H9 (cell line): ENCODE measurements at regions not wholly inside any gene's neighbourhood (a gene's known extent, or its start where the extent isn't known, plus 50 kb on each side); places are given as distances from the start of the nearest gene placed in this dataset.

Experiments
- DNase-seq: peaks from one replicate; pipeline ENCODE4 v3.0.0-alpha.2; 2017
- H2AFZ ChIP-seq: one replicate; pipeline ENCODE4 v1.6.1; 2013; ENCODE audit warnings: mild to moderate bottlenecking, low read length, control low read depth, moderate library complexity
- H2AK5ac ChIP-seq: 2 replicates; pipeline ENCODE4 v1.6.1; 2013; ENCODE audit warnings: low read length, control low read depth, mixed read lengths; ENCODE audit not compliant: insufficient read length
- H2BK120ac ChIP-seq: one replicate; pipeline ENCODE4 v1.6.1; 2013; ENCODE audit warnings: low read depth, mild to moderate bottlenecking, low read length, control low read depth, inconsistent platforms; ENCODE audit not compliant: poor library complexity, severe bottlenecking
- H2BK12ac ChIP-seq: 2 replicates; pipeline ENCODE4 v1.6.1; 2013; ENCODE audit warnings: low read length, control low read depth, mixed read lengths, low read depth; ENCODE audit not compliant: insufficient read length
- H2BK15ac ChIP-seq: 2 replicates; pipeline ENCODE4 v1.6.1; 2013; ENCODE audit warnings: low read depth, low read length, control low read depth
- H2BK20ac ChIP-seq: one replicate; pipeline ENCODE4 v1.6.1; 2013; ENCODE audit warnings: low read depth, mild to moderate bottlenecking, low read length, control low read depth, inconsistent platforms; ENCODE audit not compliant: poor library complexity, severe bottlenecking
- H2BK5ac ChIP-seq: 2 replicates; pipeline ENCODE4 v1.6.1; 2013; ENCODE audit warnings: low read length, control low read depth, mixed read lengths; ENCODE audit not compliant: insufficient read length
- H3K14ac ChIP-seq: 2 replicates; pipeline ENCODE4 v1.6.1; 2013; ENCODE audit warnings: low read length, control low read depth; ENCODE audit not compliant: insufficient read depth
- H3K18ac ChIP-seq: 2 replicates; pipeline ENCODE4 v1.6.1; 2013; ENCODE audit warnings: low read depth, mild to moderate bottlenecking, mixed read lengths, low read length, control low read depth; ENCODE audit not compliant: insufficient read length
- H3K23ac ChIP-seq: 2 replicates; pipeline ENCODE4 v1.6.1; 2013; ENCODE audit warnings: low read length, control low read depth, mixed read lengths, low read depth; ENCODE audit not compliant: insufficient read length
- H3K23me2 ChIP-seq: 2 replicates; pipeline ENCODE4 v1.6.1; 2013; ENCODE audit warnings: low read depth, mild to moderate bottlenecking, mixed read lengths, low read length, control low read depth; ENCODE audit not compliant: insufficient read length, poor library complexity, severe bottlenecking
- H3K27ac ChIP-seq: 2 replicates; pipeline ENCODE4 v1.5.1; 2013; ENCODE audit warnings: low read length, control low read depth, mixed read lengths, low read depth; ENCODE audit not compliant: insufficient read length
- H3K27me3 ChIP-seq: 2 replicates; pipeline ENCODE4 v1.6.1; 2013; ENCODE audit warnings: low read length, control low read depth, inconsistent platforms; ENCODE audit not compliant: insufficient read depth
- H3K4ac ChIP-seq: 2 replicates; pipeline ENCODE4 v1.6.1; 2013; ENCODE audit warnings: low read depth, mild to moderate bottlenecking, control low read depth, inconsistent platforms, low read length, moderate library complexity
- H3K4me1 ChIP-seq: 2 replicates; pipeline ENCODE4 v1.6.1; 2013; ENCODE audit warnings: low read length, control low read depth, inconsistent platforms; ENCODE audit not compliant: insufficient read depth
- H3K4me2 ChIP-seq: 2 replicates; pipeline ENCODE4 v1.6.1; 2013; ENCODE audit warnings: low read length, control low read depth, mixed read lengths; ENCODE audit not compliant: insufficient read length, insufficient read depth
- H3K56ac ChIP-seq: 2 replicates; pipeline ENCODE4 v1.6.1; 2013; ENCODE audit warnings: low read depth, mild to moderate bottlenecking, mixed read lengths, low read length, control low read depth; ENCODE audit not compliant: insufficient read length
- H3K79me1 ChIP-seq: 2 replicates; pipeline ENCODE4 v1.6.1; 2013; ENCODE audit warnings: low read depth, mild to moderate bottlenecking, moderate library complexity, low read length, control low read depth, inconsistent platforms; ENCODE audit not compliant: insufficient read depth, poor library complexity, severe bottlenecking
- H3K79me2 ChIP-seq: 2 replicates; pipeline ENCODE4 v1.6.1; 2013; ENCODE audit warnings: low read length, control low read depth, inconsistent platforms; ENCODE audit not compliant: insufficient read depth
- H3K9ac ChIP-seq: 2 replicates; pipeline ENCODE4 v1.6.1; 2013; ENCODE audit warnings: low read length, control low read depth, mixed read lengths; ENCODE audit not compliant: insufficient read length; ENCODE audit errors: extremely low read depth
- H3K9me3 ChIP-seq: one replicate; pipeline ENCODE4 v1.6.1; 2013; ENCODE audit warnings: low read depth, low read length, inconsistent platforms; ENCODE audit not compliant: control insufficient read depth
- H3T11ph ChIP-seq: one replicate; pipeline ENCODE4 v1.6.1; 2013; ENCODE audit warnings: mild to moderate bottlenecking, low read length, control low read depth, inconsistent platforms
- H4K20me1 ChIP-seq: one replicate; pipeline ENCODE4 v1.6.1; 2013; ENCODE audit not compliant: control insufficient read depth, insufficient read length, insufficient read depth
- H4K5ac ChIP-seq: 2 replicates; pipeline ENCODE4 v1.6.1; 2013; ENCODE audit warnings: low read depth, mild to moderate bottlenecking, mixed read lengths, low read length, control low read depth; ENCODE audit not compliant: insufficient read length
- H4K8ac ChIP-seq: replicated peaks from 2 replicates; pipeline ENCODE4 v1.6.1; 2013; ENCODE audit warnings: low read length, control low read depth, mixed read lengths, low read depth; ENCODE audit not compliant: insufficient read length
- H4K91ac ChIP-seq: 2 replicates; pipeline ENCODE4 v1.6.1; 2013; ENCODE audit warnings: low read depth, mild to moderate bottlenecking, moderate library complexity, mixed read lengths, low read length, control low read depth; ENCODE audit not compliant: insufficient read length
- H3K27ac Mint-ChIP-seq, 3 experiments: 2 replicates in 2 of 3; 3 replicates in 1 of 3; pipeline ENCODE4 v1.8.0; 2020 to 2021; ENCODE audit warnings: mixed read lengths in 3 of 3, mild to moderate bottlenecking in 1 of 3, moderate library complexity in 1 of 3
- H3K27me3 Mint-ChIP-seq: 2 replicates; pipeline ENCODE4 v1.8.0; 2021; ENCODE audit warnings: low read depth, mild to moderate bottlenecking, moderate library complexity, mixed read lengths
- H3K36me3 Mint-ChIP-seq, 3 experiments: 2 replicates in 2 of 3; 3 replicates in 1 of 3; pipeline ENCODE4 v1.8.0; 2020 to 2021; ENCODE audit warnings: low read depth in 3 of 3, mixed read lengths in 3 of 3; ENCODE audit not compliant: insufficient read depth in 1 of 3
- H3K4me1 Mint-ChIP-seq, 2 experiments: 2 replicates each; pipeline ENCODE4 v1.8.0; 2020; ENCODE audit warnings: mixed read lengths in 2 of 2
- H3K4me3 Mint-ChIP-seq, 2 experiments: 2 replicates in 1 of 2; 3 replicates in 1 of 2; pipeline ENCODE4 v1.8.0; 2020 to 2021; ENCODE audit warnings: mild to moderate bottlenecking in 2 of 2, mixed read lengths in 2 of 2, moderate library complexity in 1 of 2
- H3K9me3 Mint-ChIP-seq, 2 experiments: 2 replicates in 1 of 2; 3 replicates in 1 of 2; pipeline ENCODE4 v1.8.0; 2020; ENCODE audit warnings: mild to moderate bottlenecking in 2 of 2, mixed read lengths in 2 of 2, moderate library complexity in 1 of 2
- TF ChIP-seq, protein P1 (sequence below): fragments of 200-600 bp; sonication (generic); conservative IDR thresholded peaks from 3 replicates; pipeline ENCODE4 v1.8.0; 2021; ENCODE audit warnings: antibody characterized with exemption, mild to moderate bottlenecking

DNA sequence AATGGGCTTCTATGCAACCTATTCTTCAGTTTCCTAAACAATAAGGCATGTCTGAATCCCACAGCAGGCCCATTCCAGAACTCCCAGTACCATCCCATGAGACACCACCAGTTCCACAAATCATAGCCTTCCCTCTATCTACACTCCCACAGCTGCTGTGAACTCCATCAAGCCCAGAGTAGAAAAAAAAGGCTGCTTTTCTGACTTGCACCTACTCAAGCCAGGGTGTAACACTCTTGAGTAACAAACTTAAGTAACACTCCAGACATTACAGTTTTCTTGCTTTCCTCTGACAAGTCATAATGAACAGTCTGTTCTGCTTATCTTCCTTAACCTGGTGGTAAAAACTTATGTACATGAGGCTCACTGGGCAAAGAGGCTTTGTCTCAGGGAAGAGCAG, 283.1 kb downstream of the NFKBIZ start:
- no peaks in the 10 kb centered on the region for H3K9me3 Mint-ChIP-seq

More for the DNA sequence above, 283.1 kb downstream of the NFKBIZ start:
- no peak overlapping the region for H3K27ac ChIP-seq
- no peak overlapping the region for H2BK120ac ChIP-seq
- H3K4me1 ChIP-seq, result no peaks in the 10 kb centered on the region
- Mint-ChIP-seq H3K27ac (no peak overlapping the region), H3K36me3 (no peaks in the 10 kb centered on the region), H3K4me3 (no peak overlapping the region), H3K27me3 (no peaks in the 10 kb centered on the region), H3K4me1 (no peaks in the 10 kb centered on the region; a peak in 1 of 4 replicates)
- H3T11ph ChIP-seq, result no peak overlapping the region
- H3K23me2 ChIP-seq, result no peaks in the 10 kb centered on the region
- H3K4ac ChIP-seq, result no peak overlapping the region
- no peak overlapping the region for H3K4me2 ChIP-seq
- no peak overlapping the region for H2BK15ac ChIP-seq
- no peak overlapping the region for H2BK12ac ChIP-seq
- H2AK5ac ChIP-seq, result no peak overlapping the region
- H4K8ac ChIP-seq, result no peak overlapping the region
- no peak for DNase-seq
- H2BK5ac ChIP-seq, result no peak overlapping the region
- no peak overlapping the region for H3K56ac ChIP-seq
- H3K23ac ChIP-seq, result no peak overlapping the region
- no peak overlapping the region for H3K18ac ChIP-seq
- TF ChIP-seq, protein P1, sequence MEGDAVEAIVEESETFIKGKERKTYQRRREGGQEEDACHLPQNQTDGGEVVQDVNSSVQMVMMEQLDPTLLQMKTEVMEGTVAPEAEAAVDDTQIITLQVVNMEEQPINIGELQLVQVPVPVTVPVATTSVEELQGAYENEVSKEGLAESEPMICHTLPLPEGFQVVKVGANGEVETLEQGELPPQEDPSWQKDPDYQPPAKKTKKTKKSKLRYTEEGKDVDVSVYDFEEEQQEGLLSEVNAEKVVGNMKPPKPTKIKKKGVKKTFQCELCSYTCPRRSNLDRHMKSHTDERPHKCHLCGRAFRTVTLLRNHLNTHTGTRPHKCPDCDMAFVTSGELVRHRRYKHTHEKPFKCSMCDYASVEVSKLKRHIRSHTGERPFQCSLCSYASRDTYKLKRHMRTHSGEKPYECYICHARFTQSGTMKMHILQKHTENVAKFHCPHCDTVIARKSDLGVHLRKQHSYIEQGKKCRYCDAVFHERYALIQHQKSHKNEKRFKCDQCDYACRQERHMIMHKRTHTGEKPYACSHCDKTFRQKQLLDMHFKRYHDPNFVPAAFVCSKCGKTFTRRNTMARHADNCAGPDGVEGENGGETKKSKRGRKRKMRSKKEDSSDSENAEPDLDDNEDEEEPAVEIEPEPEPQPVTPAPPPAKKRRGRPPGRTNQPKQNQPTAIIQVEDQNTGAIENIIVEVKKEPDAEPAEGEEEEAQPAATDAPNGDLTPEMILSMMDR, result no peak
- H3K27me3 ChIP-seq, result no peaks in the 10 kb centered on the region
- no peaks in the 10 kb centered on the region for H3K79me1 ChIP-seq
- H4K5ac ChIP-seq, result no peak overlapping the region
- no peak overlapping the region for H2BK20ac ChIP-seq
- no peaks in the 10 kb centered on the region for H3K79me2 ChIP-seq
- no peaks in the 10 kb centered on the region for H4K20me1 ChIP-seq
- H3K9ac ChIP-seq, result no peak overlapping the region
- no peak overlapping the region for H3K14ac ChIP-seq
- no peaks in the 10 kb centered on the region for H3K9me3 ChIP-seq
- H2AFZ ChIP-seq, result no peak overlapping the region
- H4K91ac ChIP-seq, result no peak overlapping the region
